Esophagus muscularis mucosa (tissue), 4 donors: ENCODE measurements at regions not wholly inside any gene's neighbourhood (a gene's known extent, or its start where the extent isn't known, plus 50 kb on each side); places are given as distances from the start of the nearest gene placed in this dataset.

Source experiments
- EP300 ChIP-seq: sonication (generic); formaldehyde crosslinking; IDR thresholded peaks from one replicate; pipeline ENCODE4 v1.6.1; 2017; ENCODE audit warnings: antibody characterized with exemption
- POLR2A ChIP-seq: fragments of 450-650 bp; IDR thresholded peaks from one replicate; pipeline ENCODE4 v1.6.1; 2017; ENCODE audit warnings: antibody characterized with exemption, moderate library complexity, mild to moderate bottlenecking, low read depth
- POLR2AphosphoS5 ChIP-seq, 2 donors: sonication (generic); formaldehyde crosslinking; IDR thresholded peaks; one replicate each; pipeline ENCODE4 v1.6.1; 2017; ENCODE audit warnings: antibody characterized with exemption in 2 of 2
- TF ChIP-seq, protein P1 (sequence below), 3 experiments: fragments of 200-600 bp in 2 of 3; fragments of 450-650 bp in 1 of 3; sonication (generic) in 2 of 3; IDR thresholded peaks; one replicate each; pipeline ENCODE4 v1.5.1; 2017 to 2019; ENCODE audit warnings: antibody characterized with exemption in 3 of 3, mild to moderate bottlenecking in 2 of 3, moderate library complexity in 1 of 3

DNA sequence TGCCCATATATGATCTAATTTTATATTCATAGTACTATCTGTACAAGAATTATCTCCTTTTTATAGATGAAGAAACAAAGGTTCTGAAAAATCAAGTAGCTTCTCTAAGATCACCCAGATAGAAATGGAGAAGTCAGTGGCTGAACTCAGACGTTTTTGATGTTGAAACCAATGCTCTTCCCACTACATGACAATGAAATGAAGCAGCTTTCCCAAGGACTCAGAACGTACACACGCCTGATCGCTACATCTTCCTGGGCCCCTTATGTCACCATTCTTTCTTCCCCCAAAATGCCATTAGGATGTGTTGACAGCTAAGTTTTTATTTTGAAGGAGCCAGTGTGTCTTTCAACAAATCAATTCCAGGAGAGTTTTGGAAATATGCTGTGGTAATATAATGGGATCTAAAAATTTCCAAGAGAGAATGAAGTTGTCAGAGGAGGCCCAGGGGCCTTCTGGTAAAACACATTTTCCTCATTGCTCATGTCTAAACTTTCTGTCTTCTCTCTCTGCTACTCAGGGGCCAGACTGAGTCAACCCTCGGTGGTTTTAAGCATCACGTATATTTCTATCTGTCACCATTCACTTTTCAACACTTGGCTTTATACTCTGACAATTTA is 98.1 kb upstream of the COL21A1 start:
- TF ChIP-seq POLR2A (no peak), EP300 (no peak), POLR2AphosphoS5 (IDR thresholded peaks at IDR 0.05) (no peak)
- TF ChIP-seq, protein P1, sequence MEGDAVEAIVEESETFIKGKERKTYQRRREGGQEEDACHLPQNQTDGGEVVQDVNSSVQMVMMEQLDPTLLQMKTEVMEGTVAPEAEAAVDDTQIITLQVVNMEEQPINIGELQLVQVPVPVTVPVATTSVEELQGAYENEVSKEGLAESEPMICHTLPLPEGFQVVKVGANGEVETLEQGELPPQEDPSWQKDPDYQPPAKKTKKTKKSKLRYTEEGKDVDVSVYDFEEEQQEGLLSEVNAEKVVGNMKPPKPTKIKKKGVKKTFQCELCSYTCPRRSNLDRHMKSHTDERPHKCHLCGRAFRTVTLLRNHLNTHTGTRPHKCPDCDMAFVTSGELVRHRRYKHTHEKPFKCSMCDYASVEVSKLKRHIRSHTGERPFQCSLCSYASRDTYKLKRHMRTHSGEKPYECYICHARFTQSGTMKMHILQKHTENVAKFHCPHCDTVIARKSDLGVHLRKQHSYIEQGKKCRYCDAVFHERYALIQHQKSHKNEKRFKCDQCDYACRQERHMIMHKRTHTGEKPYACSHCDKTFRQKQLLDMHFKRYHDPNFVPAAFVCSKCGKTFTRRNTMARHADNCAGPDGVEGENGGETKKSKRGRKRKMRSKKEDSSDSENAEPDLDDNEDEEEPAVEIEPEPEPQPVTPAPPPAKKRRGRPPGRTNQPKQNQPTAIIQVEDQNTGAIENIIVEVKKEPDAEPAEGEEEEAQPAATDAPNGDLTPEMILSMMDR (IDR thresholded peaks at IDR 0.05), result no peak
